Large intestine (tissue), 3 donors: ENCODE measurements at regions not wholly inside any gene's neighbourhood (a gene's known extent, or its start where the extent isn't known, plus 50 kb on each side); places are given as distances from the start of the nearest gene placed in this dataset.
"Not testable (repeated sequence)": the region's sequence is repeated elsewhere in the genome, so short reads cannot be mapped to it uniquely, and the experiment has no call there.

Experiments used
- DNase-seq, 2 donors: peaks; one replicate each; pipeline versions ENCODE4 v3.0.0 to v3.0.0-alpha.2; 2013
- H3K27ac ChIP-seq: one replicate; pipeline ENCODE4 v1.5.1; 2013; ENCODE audit warnings: low read length
- H3K27me3 ChIP-seq: 2 replicates; pipeline ENCODE4 v1.6.1; 2013; ENCODE audit warnings: low read length; ENCODE audit not compliant: control insufficient read depth, insufficient read depth
- H3K36me3 ChIP-seq: 2 replicates; pipeline ENCODE4 v1.6.1; 2013; ENCODE audit warnings: low read length; ENCODE audit not compliant: control insufficient read depth, insufficient read depth
- H3K4me1 ChIP-seq: one replicate; pipeline ENCODE4 v1.6.1; 2013; ENCODE audit warnings: low read length; ENCODE audit not compliant: control insufficient read depth, insufficient read depth
- H3K4me3 ChIP-seq: one replicate; pipeline ENCODE4 v1.5.1; 2013; ENCODE audit warnings: low read length
- H3K9me3 ChIP-seq: one replicate; pipeline ENCODE4 v1.6.1; 2013; ENCODE audit warnings: mild to moderate bottlenecking, low read depth, low read length, moderate library complexity; ENCODE audit not compliant: control insufficient read depth
- WGBS: methylation state at CpG from one replicate; pipeline ENCODE4 v1.1.5; 2013; ENCODE audit warnings: low lambda C conversion rate; ENCODE audit not compliant: insufficient coverage; 5-methylcytosine and 5-hydroxymethylcytosine counted together

DNA sequence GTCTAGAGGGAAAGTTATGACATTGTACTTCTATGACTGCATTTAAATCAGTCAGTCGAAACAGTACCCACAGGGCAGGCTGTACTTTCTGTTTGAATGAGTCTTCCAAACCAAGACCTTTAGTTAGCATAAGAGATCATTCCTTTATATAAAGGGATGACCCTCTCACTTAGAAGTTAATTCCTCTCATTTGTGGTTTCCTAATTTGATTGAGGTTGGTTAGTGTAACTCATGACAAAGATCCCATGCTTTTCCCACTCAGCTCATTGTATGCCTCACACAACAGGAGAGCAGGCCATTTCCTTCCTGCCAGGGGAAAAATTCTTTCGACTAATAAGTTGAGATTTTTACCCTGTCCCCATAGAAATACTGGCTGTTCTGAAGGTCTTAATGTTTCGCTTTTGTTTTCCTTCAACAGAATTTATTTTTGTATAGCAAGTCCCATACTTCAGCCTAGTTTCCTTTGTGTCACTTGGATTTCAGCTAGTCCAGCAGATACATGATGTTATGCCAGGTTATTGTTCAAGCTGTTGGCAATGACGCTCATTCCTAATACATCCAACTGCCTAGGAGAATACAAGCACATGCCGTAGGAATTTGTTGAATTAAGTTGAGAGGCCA lies 500.7 kb downstream of the SPATA31D1 start:
- WGBS: no CpG with 5 or more reads among the region's 5 CpGs
- no peak overlapping the region for H3K4me3 ChIP-seq
- H3K36me3 ChIP-seq: no peaks in the 10 kb centered on the region
- DNase-seq: peak in 1 of 2 donors; percentile 13
- no peaks in the 10 kb centered on the region for H3K4me1 ChIP-seq
- H3K9me3 ChIP-seq: no peaks in the 10 kb centered on the region
- no peak overlapping the region for H3K27ac ChIP-seq
- no peaks in the 10 kb centered on the region for H3K27me3 ChIP-seq

DNA sequence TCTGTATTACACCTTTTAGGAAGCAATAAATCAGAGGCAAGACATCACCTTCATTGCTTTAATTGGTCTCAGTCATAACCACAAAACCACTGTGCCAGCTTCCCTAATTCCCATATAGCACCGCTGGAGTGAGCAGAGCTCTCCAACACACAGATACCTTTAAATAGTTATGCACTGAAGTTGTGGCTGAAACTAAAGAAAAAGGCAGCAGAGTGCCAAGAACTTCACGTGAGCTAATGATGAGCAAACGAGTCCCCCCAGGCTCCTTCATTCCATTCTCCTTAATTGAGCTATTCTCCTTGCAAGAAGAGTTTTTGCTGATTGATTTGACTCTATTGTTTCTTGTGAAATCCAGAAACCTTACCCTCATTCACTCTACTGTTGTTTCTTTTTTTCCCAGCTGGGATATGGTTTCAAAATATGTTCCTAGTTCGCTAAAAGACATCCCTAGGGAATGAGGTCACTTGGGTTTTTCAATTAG lies 501.5 kb downstream of the SPATA31D1 start:
- no CpG with 5 or more reads among the region's 4 CpGs for WGBS
- DNase-seq: no peak
- no peaks in the 10 kb centered on the region for H3K9me3 ChIP-seq
- no peak overlapping the region for H3K27ac ChIP-seq
- no peaks in the 10 kb centered on the region for H3K4me1 ChIP-seq
- no peaks in the 10 kb centered on the region for H3K36me3 ChIP-seq
- no peak overlapping the region for H3K4me3 ChIP-seq
- H3K27me3 ChIP-seq: no peaks in the 10 kb centered on the region

DNA sequence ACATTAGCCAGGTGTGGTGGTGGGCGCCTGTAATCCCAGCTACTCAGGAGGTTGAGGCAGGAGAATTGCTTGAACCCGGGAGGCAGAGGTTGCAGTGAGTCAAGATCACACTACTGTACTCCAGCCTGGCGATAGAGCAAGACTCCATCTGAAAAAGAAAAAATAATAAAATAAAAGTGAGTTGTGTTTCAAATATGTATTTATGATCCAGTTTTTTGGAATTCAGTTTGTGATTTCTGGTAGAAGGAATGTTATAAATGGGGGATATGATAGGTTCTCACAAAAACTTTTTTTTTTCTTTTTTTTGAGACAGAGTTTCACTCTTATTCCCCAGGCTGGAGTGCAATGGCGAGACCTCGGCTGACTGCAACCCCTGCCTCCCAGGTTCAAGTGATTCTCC lies 502.2 kb downstream of the SPATA31D1 start:
- H3K27ac ChIP-seq, H3K36me3 ChIP-seq, H3K4me1 ChIP-seq, H3K27me3 ChIP-seq, H3K4me3 ChIP-seq, H3K9me3 ChIP-seq, DNase-seq: not testable (repeated sequence)
- no CpG with 5 or more reads among the region's 5 CpGs for WGBS

DNA sequence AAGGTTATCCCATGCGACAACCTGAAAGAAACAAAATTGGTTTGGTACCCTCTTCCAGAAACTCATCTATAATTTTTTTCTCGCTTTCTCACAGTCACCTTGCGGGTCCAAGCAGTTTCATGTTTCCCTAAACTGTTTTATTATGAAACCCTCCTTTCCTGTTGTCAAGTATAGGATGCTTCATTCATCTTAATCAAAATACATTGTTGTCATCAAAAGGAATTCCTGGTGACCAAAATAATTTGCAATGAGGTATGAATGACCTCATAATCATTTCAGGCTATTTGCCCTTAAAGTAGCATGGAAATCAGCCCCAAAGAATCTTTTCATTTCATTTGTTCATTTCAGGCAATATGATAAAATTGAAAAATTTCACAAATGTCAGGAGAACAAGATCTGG lies 503.0 kb downstream of the SPATA31D1 start:
- H3K27ac ChIP-seq: no peak overlapping the region
- no peaks in the 10 kb centered on the region for H3K27me3 ChIP-seq
- DNase-seq: no peak
- no peaks in the 10 kb centered on the region for H3K4me1 ChIP-seq
- no peak overlapping the region for H3K4me3 ChIP-seq
- no peaks in the 10 kb centered on the region for H3K36me3 ChIP-seq
- H3K9me3 ChIP-seq: no peaks in the 10 kb centered on the region
- 100% methylated on average over 2 of the region's 3 CpGs for WGBS

DNA sequence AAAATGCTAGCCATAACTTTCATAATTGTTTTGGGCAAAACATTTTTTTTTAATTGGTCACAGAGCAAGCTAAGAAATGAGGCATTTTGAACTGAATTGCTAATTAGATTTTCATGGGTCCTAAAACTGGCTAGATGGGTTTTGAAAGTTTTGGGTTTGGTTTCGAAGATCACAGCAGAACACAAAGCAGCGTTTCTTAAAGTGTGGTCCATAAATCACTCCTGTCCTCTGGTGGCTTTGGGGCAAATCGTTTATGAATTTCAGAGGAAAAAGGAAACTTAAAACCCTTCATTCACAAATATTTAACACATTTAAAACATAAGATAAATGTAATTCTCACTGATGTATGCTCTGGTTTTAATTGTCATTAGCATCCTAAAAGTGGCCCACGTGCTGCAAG lies 503.7 kb downstream of the SPATA31D1 start:
- Histone ChIP-seq H3K27ac (no peak overlapping the region), H3K9me3 (no peaks in the 10 kb centered on the region), H3K4me3 (no peak overlapping the region), H3K27me3 (no peaks in the 10 kb centered on the region), H3K36me3 (no peaks in the 10 kb centered on the region), H3K4me1 (no peaks in the 10 kb centered on the region)
- WGBS: 33% methylated on average over 3 of the region's 4 CpGs
- no peak for DNase-seq

DNA sequence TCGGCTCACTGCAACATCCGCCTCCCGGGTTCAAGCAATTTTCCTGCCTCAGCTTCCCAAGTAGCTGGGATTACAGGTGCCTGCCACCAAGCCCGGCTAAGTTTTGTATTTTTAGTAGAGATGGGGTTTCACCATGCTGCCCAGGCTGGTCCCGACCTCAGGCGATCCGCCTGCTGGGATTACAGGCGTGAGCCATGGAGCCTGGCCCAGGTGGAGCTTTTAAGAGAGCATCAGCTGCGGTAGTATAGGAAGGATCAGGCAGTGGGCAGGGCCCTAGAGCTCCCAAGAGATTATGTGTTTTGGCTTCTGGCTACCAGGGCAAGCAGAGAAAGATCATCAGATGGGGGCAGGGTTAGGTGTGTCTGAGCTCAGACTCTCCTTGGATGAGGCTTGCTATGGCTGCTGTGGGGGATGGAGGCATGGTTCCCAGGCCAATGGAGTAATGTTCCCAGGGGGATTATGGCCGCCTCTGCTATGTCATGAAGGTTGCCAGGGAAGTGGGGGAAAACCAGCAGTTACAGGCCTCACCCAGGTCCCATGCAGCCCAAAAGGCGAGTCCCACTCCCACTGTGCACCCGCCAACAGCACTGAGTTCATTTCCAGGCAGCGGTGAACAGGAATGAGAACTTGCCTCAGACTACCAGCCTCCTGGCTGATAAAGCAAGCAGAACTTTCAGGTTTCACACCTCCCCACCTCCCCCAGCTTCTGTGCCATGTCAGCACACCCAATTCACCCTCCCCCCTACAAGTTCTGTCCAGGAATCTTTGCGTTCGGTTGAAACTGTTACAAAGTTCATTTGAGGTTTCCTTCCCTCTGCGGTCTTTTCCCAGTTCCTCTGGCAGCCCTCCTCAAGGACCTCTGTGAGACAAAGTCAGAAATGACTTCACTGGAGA lies 507.6 kb downstream of the SPATA31D1 start:
- no peaks in the 10 kb centered on the region for H3K36me3 ChIP-seq
- no peak for DNase-seq
- H3K9me3 ChIP-seq: no peaks in the 10 kb centered on the region
- H3K27ac ChIP-seq: no peak overlapping the region
- H3K4me1 ChIP-seq: no peaks in the 10 kb centered on the region
- H3K4me3 ChIP-seq: no peak overlapping the region
- no CpG with 5 or more reads among the region's 16 CpGs for WGBS
- no peaks in the 10 kb centered on the region for H3K27me3 ChIP-seq

DNA sequence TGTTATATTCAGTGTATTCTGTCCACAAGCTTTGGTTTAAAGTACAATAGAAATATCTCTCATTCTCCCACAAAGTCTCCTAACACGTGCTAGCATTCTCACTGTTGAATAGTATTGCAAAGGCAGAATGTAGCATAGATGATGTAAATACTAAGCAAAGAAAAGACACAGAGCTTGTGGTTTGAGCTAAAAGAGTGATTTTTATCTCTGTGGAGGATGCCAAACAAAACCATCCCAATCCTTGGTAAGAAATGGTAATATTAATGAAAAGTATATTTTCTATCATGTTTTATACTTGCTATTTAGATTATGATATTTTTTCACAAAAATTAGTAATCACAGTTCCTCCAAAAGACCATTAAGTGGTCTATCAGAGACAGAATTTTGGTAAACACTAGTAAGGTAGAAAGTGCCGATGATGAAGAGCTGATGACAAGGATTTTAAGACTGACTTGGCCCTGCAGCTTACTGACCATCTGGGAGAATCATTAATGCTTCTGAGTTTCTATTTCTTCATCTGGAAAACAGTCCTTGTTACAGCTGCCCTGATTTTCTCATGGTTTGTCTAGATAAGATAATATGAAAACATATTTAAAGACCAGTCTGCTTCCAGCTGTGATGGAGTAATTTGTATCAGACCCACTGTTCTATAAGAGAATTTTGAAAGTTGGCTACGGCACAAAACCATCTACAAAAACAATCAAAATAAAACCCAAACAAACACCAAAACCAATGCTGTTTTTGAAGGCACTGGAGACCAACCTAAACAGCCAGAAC lies 510.2 kb downstream of the SPATA31D1 start:
- DNase-seq: no peak
- no peaks in the 10 kb centered on the region for H3K36me3 ChIP-seq
- no peaks in the 10 kb centered on the region for H3K4me1 ChIP-seq
- H3K27ac ChIP-seq: no peak overlapping the region
- H3K27me3 ChIP-seq: no peaks in the 10 kb centered on the region
- no peak overlapping the region for H3K4me3 ChIP-seq
- WGBS: no CpG with 5 or more reads among the region's 3 CpGs
- no peaks in the 10 kb centered on the region for H3K9me3 ChIP-seq

DNA sequence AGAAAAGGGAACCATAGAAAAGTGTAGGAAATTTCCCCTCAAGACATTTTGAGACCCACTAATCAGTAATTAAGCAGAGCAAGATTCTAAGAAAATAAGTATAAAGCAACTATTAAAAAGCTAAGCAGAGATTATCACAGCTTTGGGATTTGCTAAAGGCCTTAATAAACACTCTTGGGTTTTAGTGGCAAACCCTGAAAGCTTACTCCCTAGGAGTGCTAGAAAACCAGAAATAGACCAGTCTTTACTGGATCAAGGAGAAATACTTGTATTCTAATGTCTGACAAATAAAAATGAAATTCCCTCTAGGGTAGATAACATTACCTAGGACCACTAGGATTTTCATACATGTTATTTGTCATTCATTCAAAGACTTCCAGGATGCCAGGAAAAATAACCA lies 510.8 kb downstream of the SPATA31D1 start:
- no peaks in the 10 kb centered on the region for H3K9me3 ChIP-seq
- no peak for DNase-seq
- H3K27me3 ChIP-seq: no peaks in the 10 kb centered on the region
- H3K4me1 ChIP-seq: no peaks in the 10 kb centered on the region
- H3K27ac ChIP-seq: no peak overlapping the region
- H3K36me3 ChIP-seq: no peaks in the 10 kb centered on the region
- no peak overlapping the region for H3K4me3 ChIP-seq

DNA sequence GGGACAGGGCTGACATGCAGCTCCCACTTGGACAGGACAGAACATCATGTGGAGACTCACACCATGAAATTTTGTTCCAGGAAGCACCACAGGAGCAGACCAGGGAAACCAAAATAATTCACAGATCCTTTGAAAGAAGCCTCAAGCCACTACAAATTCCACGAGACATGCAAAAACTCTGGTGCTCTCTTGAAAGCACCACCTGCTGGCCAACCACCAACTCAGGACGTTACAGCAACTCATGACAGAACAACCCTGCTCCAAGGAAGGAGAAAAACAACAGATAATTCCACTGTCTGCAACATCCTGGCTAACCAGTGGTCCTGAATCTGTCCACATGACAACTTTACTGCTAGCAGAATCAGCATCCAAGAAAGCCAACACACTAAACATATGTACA lies 516.0 kb downstream of the SPATA31D1 start:
- Histone ChIP-seq H3K9me3 (no peaks in the 10 kb centered on the region), H3K27ac (no peak overlapping the region), H3K4me1 (no peaks in the 10 kb centered on the region), H3K27me3 (no peaks in the 10 kb centered on the region), H3K4me3 (no peak overlapping the region), H3K36me3 (no peaks in the 10 kb centered on the region)
- WGBS: no CpG with 5 or more reads among the region's 2 CpGs
- no peak for DNase-seq

DNA sequence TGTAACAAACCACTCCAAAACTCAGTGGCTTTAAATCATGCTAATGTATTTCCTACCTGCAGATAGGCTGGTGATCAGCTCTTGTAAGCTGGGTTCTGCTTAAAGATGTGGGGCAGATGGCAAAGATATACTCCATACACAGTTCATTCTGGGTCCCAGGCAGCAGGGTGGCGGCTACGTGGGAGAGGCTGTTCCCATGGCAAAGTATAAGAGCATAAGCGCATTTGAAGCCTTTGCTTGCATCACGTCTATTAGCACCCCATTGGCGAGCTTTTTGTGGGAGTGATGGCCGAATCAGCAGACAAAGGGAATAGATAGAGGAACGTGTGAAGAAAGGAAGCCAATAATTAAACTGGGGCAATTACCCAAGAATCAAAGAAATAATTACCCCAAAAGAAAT lies 523.1 kb downstream of the SPATA31D1 start:
- no peak for DNase-seq
- 84% methylated on average over 4 of the region's 7 CpGs for WGBS
- no peaks in the 10 kb centered on the region for H3K27me3 ChIP-seq
- no peak overlapping the region for H3K27ac ChIP-seq
- no peaks in the 10 kb centered on the region for H3K4me1 ChIP-seq
- H3K4me3 ChIP-seq: no peak overlapping the region
- no peaks in the 10 kb centered on the region for H3K9me3 ChIP-seq
- no peaks in the 10 kb centered on the region for H3K36me3 ChIP-seq
